GM19395 (cell line): ENCODE measurements at regions not wholly inside any gene's neighbourhood (a gene's known extent, or its start where the extent isn't known, plus 50 kb on each side); places are given as distances from the start of the nearest gene placed in this dataset.

Source experiments
- ATAC-seq: cut with Tn5 transposase; IDR thresholded peaks from one replicate; pipeline ENCODE4 v1.9.1; 2021; ENCODE audit warnings: mild to moderate bottlenecking, moderate library complexity; ENCODE audit not compliant: unreplicated experiment

- ATAC-seq: no peak
Observed at GRCh38 chr6:66403966-66404365, 696.9 kb upstream of the EYS start.

DNA sequence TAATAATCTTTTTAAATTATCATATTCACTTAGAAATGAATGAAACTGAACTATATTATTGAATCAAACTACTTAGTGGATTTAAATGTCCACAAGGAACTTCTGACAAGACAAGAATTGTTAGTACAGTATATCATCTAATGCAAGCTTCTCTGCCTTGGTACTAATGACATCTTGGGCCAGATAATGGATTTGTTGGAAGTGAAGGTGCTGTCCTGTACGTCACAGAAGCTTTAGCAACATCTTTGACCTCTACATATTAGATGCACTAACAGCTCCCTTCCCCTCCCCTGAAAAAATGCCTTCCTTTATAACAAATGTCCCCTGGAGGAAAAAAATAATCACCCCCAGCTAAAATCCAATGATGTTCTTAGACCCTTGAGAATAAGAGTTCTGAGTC is 695.8 kb upstream of the EYS start:
- ATAC-seq: no peak

- ATAC-seq: no peak
Observed at GRCh38 chr6:66396549-66396948, 689.5 kb upstream of the EYS start.

DNA sequence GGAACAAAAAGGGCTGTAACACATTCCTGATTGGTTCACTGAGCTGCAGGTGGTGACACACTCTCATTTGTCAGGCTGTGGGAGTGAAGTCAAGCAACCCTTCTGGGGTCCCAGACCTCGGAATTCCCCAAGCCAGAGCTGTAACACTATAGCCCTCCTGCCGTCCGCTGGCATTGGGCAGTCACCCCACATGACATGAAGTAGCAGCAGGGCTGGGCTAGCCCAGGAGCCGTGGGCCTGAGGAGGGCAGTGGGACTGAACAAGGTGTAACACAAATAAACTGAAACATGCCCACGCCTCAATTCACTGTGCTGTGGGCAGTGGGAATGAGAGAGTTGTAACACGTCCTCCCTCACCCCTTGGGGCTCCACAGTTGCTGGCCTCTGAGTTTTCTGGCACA is 689.1 kb upstream of the EYS start:
- no peak for ATAC-seq

DNA sequence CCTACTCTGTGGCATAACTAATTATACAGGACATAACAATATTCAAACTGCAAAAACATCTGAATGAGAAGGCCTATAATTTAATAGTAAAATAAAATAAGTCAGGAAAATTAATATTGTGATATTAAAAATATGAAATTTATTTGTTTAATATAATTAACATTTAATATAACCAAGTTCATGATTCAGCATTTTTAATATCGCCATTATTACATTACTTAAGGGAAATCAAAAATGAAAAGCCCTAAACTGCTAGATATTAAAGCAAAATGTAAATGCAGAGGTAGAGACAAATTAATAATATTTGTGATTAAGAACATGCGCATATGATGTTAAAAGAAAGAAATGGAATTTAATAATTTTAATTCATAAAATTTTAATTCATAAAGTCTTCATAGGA is 683.4 kb upstream of the EYS start:
- no peak for ATAC-seq

GRCh38 chr6:66376001-66376400 is 669.0 kb upstream of the EYS start:
- no peak for ATAC-seq

GRCh38 chr6:66369407-66369806 is 662.4 kb upstream of the EYS start:
- ATAC-seq: no peak

DNA sequence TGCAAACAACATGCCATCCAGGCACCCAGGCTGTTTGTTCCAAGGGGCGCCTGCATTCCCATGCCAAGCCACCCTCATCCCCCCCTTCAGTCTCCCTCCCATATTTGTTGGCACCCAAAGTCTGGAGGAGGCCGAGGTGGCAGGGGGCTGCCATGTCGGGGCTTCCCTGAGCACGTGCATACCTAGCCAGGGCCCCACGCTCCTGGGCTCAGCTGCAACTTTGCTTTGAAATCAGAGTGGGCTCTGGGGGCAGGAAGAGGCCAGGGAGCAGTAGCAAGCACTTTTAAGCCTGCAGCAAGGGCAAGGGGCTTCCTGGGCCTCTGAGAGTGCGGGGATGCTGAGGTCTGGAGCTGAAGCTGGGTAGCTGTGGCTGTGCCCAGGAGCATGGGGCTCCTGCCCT is 655.9 kb upstream of the EYS start:
- no peak for ATAC-seq

- ATAC-seq: no peak
Observed at GRCh38 chr6:66361886-66362285, 654.9 kb upstream of the EYS start.

GRCh38 chr6:66357781-66358180 is 650.8 kb upstream of the EYS start:
- no peak for ATAC-seq

DNA sequence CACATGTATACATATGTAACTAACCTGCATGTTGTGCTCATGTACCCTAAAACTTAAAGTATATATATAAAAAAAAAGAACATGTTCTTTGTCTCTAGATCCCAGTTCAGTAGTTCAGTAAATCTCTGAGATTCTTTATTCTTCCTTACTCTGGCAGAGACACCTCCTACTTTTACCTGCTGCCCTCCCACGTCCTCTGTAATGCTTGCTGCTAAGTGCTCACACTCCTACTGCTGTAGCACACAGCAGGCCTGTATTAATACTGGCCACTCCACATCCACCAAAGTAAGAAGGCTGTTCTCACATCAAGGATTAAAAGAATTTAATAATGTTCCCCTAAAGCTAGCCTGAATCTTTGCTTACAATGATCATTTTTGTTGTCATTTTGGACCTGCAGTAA is 648.4 kb upstream of the EYS start:
- ATAC-seq: no peak

GRCh38 chr6:66344796-66345195 is 637.8 kb upstream of the EYS start:
- no peak for ATAC-seq

GRCh38 chr6:66340736-66341135 is 633.7 kb upstream of the EYS start:
- no peak for ATAC-seq

GRCh38 chr6:66336176-66336575 is 629.1 kb upstream of the EYS start:
- no peak for ATAC-seq

DNA sequence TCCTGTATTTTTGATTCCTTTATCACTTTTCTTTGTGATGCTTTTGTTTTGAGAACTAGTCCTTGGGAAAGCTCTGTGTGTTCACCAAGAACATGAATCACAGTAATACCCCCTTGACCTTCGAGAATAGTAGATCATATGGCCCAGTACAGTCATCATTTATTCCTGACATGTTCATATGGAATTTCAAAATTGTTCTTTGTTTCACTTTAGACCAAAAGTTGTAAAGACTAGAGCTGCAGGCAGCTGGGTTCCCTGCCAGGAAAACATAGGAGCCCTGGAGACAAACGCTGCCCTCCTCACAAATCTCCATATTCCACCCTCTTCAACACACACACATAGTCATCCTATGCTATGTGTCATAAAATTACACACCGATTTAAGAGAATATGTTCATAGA is 621.2 kb upstream of the EYS start:
- no peak for ATAC-seq

GRCh38 chr6:66326228-66326627 is 619.2 kb upstream of the EYS start:
- no peak for ATAC-seq

DNA sequence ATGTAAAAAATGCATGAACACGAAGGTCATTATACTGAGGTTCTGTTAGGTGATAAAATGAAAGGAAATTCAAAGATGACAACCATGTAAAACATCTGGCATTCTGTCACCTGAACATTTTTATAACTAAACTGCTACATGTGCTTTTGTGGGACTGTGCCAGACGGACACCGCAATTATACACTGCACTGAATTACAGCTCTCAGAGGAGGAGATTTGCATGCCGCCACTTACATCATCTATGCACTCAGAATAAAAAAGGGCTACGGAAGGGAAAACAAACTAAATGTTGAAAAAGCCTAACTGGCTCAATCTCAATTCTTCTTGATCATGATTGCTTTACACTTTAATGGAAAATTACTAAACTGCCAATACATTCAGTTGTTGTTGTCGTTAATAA is 614.0 kb upstream of the EYS start:
- no peak for ATAC-seq

- ATAC-seq: no peak
Observed at GRCh38 chr6:66307490-66307889, 600.5 kb upstream of the EYS start.

- no peak for ATAC-seq
Observed at GRCh38 chr6:66291905-66292304, 584.9 kb upstream of the EYS start.

- ATAC-seq: no peak
Observed at GRCh38 chr6:66289889-66290288, 582.9 kb upstream of the EYS start.

DNA sequence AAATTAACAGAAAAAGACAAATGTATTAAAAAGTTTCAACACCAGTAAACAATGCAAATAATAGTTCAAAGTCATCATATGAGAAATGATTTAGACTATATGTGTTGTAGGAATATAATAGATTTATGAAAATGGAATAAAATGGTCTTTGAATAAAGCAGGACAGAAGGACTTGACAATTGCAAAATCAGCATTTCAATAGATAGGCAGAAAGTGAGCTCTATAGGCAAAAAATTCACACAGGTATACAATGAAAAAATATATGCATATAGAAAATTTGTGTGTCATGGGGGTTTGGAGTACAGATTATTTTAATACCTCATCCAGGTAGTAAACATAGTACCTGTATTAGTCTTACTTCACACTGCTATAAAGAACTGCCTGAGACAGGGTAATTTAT is 571.1 kb upstream of the EYS start:
- no peak for ATAC-seq

DNA sequence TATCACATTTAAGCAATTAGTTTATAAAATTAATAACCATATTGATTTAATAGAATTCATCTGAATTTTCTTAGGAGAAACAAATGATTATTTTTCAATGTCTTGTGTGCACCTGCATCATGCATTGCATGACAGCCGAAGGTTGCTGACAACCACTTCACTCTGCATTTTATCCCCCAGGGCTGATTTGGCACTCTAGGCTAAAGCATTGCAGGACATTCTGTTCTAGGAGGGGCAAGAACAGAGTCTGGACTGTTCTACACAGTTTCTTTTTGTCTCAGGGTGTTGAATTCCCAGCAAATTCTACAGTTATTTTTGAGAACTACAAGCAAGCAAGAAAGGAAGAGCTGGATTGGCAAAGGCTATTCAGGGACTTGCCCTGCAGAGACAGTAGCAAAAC is 570.4 kb upstream of the EYS start:
- no peak for ATAC-seq

GRCh38 chr6:66265737-66266136 is 558.7 kb upstream of the EYS start:
- ATAC-seq: no peak

DNA sequence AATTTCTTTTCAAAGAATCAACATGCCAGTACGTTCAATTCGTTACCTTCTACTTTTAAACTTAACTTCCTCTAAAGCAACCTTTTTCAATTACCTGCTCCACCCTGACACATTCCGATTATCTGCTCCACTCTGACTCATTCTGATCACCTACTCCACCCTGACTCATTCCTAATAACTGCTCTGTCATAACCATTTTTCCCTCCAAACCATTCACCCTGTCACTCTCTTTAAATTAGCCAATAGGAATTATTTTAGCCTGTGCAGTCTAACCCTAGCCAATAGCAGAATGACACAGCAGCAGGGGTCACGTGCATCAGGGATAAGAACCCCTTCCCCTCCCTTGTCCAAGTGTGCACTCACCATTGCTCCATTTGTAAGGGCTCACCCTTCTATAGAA is 557.4 kb upstream of the EYS start:
- ATAC-seq: no peak
